SK-N-MC (cell line): ENCODE measurements at regions not wholly inside any gene's neighbourhood (a gene's known extent, or its start where the extent isn't known, plus 50 kb on each side); places are given as distances from the start of the nearest gene placed in this dataset.

Experiments used
- EZH2 ChIP-seq: fragments of 200-600 bp; sonication (generic); IDR thresholded peaks from one replicate; pipeline ENCODE4 v1.6.1; 2017; ENCODE audit warnings: antibody characterized with exemption
- POLR2AphosphoS5 ChIP-seq: IDR thresholded peaks from 2 replicates; pipeline ENCODE4 v1.6.1; 2012; ENCODE audit warnings: mild to moderate bottlenecking, low read depth, low read length, borderline replicate concordance

- TF ChIP-seq POLR2AphosphoS5 (no peak), EZH2 (no peak)
These were observed 428.2 kb downstream of the CDK5RAP2 start for GRCh38 chr9:120151806-120152205.
